HepG2 (cell line): ENCODE measurements at regions not wholly inside any gene's neighbourhood (a gene's known extent, or its start where the extent isn't known, plus 50 kb on each side); places are given as distances from the start of the nearest gene placed in this dataset.

Experiments
- GABPA ChIP-seq, 2 experiments: IDR thresholded peaks; 2 replicates each; pipeline ENCODE4 v1.6.1; 2011 to 2016; ENCODE audit warnings: low read depth in 2 of 2, low read length in 1 of 2, missing biosample characterization in 1 of 2, missing genetic modification characterization in 1 of 2
- IRF1 ChIP-seq: sonication (generic); formaldehyde crosslinking; IDR thresholded peaks from 2 replicates; pipeline ENCODE4 v1.4.0; 2020; ENCODE audit warnings: low read depth, mild to moderate bottlenecking, missing genetic modification reagents
- RFX3 ChIP-seq: IDR thresholded peaks from 2 replicates; pipeline ENCODE4 v1.6.1; 2016; ENCODE audit warnings: missing biosample characterization, missing genetic modification reagents
- THRA ChIP-seq: sonication (generic); formaldehyde crosslinking; IDR thresholded peaks from 2 replicates; pipeline ENCODE4 v1.4.0; 2020; ENCODE audit warnings: missing genetic modification reagents, borderline replicate concordance
- ZNF256 ChIP-seq: sonication (generic); formaldehyde crosslinking; conservative IDR thresholded peaks from 2 replicates; pipeline ENCODE4 v1.4.0; 2020; ENCODE audit warnings: missing genetic modification reagents
- ZNF33A ChIP-seq: sonication (generic); formaldehyde crosslinking; IDR thresholded peaks from 2 replicates; pipeline ENCODE4 v1.5.1; 2020; ENCODE audit warnings: missing genetic modification reagents, mild to moderate bottlenecking, moderate library complexity, borderline replicate concordance
- ZNF597 ChIP-seq: sonication (generic); formaldehyde crosslinking; IDR thresholded peaks from 2 replicates; pipeline ENCODE4 v1.5.0; 2020; ENCODE audit warnings: missing genetic modification reagents
- ZNF773 ChIP-seq: sonication (generic); formaldehyde crosslinking; IDR thresholded peaks from 2 replicates; pipeline ENCODE4 v1.4.0; 2020; ENCODE audit warnings: missing genetic modification reagents, borderline replicate concordance
- TF ChIP-seq, protein P1 (sequence below): IDR thresholded peaks from 2 replicates; pipeline ENCODE4 v1.6.1; 2012; ENCODE audit warnings: low read length, improper control_type of control experiment

- no peak for TF ChIP-seq IRF1 (CRISPR knock-in tag)
- TF ChIP-seq THRA (CRISPR knock-in tag) = no peak
- TF ChIP-seq, protein P1, sequence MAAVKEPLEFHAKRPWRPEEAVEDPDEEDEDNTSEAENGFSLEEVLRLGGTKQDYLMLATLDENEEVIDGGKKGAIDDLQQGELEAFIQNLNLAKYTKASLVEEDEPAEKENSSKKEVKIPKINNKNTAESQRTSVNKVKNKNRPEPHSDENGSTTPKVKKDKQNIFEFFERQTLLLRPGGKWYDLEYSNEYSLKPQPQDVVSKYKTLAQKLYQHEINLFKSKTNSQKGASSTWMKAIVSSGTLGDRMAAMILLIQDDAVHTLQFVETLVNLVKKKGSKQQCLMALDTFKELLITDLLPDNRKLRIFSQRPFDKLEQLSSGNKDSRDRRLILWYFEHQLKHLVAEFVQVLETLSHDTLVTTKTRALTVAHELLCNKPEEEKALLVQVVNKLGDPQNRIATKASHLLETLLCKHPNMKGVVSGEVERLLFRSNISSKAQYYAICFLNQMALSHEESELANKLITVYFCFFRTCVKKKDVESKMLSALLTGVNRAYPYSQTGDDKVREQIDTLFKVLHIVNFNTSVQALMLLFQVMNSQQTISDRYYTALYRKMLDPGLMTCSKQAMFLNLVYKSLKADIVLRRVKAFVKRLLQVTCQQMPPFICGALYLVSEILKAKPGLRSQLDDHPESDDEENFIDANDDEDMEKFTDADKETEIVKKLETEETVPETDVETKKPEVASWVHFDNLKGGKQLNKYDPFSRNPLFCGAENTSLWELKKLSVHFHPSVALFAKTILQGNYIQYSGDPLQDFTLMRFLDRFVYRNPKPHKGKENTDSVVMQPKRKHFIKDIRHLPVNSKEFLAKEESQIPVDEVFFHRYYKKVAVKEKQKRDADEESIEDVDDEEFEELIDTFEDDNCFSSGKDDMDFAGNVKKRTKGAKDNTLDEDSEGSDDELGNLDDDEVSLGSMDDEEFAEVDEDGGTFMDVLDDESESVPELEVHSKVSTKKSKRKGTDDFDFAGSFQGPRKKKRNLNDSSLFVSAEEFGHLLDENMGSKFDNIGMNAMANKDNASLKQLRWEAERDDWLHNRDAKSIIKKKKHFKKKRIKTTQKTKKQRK = no peak
- no peak for TF ChIP-seq ZNF773
- no peak for TF ChIP-seq ZNF597 (CRISPR knock-in tag)
- TF ChIP-seq ZNF256 = no peak
- TF ChIP-seq RFX3 (CRISPR knock-in tag) = no peak
- TF ChIP-seq GABPA (IDR thresholded peaks at IDR 0.05; ENCODE audit: low read depth, low read length) = no peak
- TF ChIP-seq GABPA (CRISPR knock-in tag; IDR thresholded peaks at IDR 0.05; ENCODE audit: low read depth) = no peak
- no peak for TF ChIP-seq ZNF33A (CRISPR knock-in tag)
These were observed 146.5 kb downstream of the NDUFA10 start (continued) for GRCh38 chr2:239878686-239879085.
